K562 (cell line): ENCODE measurements at regions not wholly inside any gene's neighbourhood (a gene's known extent, or its start where the extent isn't known, plus 50 kb on each side); places are given as distances from the start of the nearest gene placed in this dataset.

Experiments
- CHCHD3 ChIP-seq: fragments of 250-450 bp; sonication (Bioruptor Pico); IDR thresholded peaks from 2 replicates; pipeline ENCODE4 v2.1.2; 2022; ENCODE audit warnings: mild to moderate bottlenecking
- HCFC1 ChIP-seq: IDR thresholded peaks from 2 replicates; pipeline ENCODE4 v1.6.1; 2012; ENCODE audit warnings: low read depth, low read length, improper control_type of control experiment
- HDAC2 ChIP-seq: fragments of 450-650 bp; IDR thresholded peaks from 2 replicates; pipeline ENCODE4 v1.6.1; 2016; ENCODE audit warnings: mild to moderate bottlenecking
- JUNB ChIP-seq: fragments of 450-650 bp; formaldehyde crosslinking; conservative IDR thresholded peaks from 2 replicates; pipeline ENCODE4 v1.4.0; 2020; ENCODE audit warnings: mild to moderate bottlenecking
- NFIC ChIP-seq: fragments of 450-650 bp; IDR thresholded peaks from 2 replicates; pipeline ENCODE4 v1.6.1; 2017; ENCODE audit warnings: mild to moderate bottlenecking, inconsistent platforms
- SMARCE1 ChIP-seq: fragments of 450-650 bp; IDR thresholded peaks from 2 replicates; pipeline ENCODE4 v1.7.1; 2016; ENCODE audit warnings: mild to moderate bottlenecking
- TAF1 ChIP-seq: IDR thresholded peaks from 2 replicates; pipeline ENCODE4 v1.6.1; 2011; ENCODE audit warnings: mild to moderate bottlenecking, low read length, moderate library complexity; ENCODE audit not compliant: insufficient read depth, control insufficient read depth, severe bottlenecking; ENCODE audit errors: extremely low read depth
- TCF7 ChIP-seq: sonication (generic); IDR thresholded peaks from 2 replicates; pipeline ENCODE4 v1.6.1; 2016; ENCODE audit warnings: antibody characterized with exemption, borderline replicate concordance
- ZFP30 ChIP-seq: fragments of 250-450 bp; sonication (Bioruptor Pico); IDR thresholded peaks from 2 replicates; pipeline ENCODE4 v1.8.0; 2022; ENCODE audit warnings: moderate library complexity, mild to moderate bottlenecking, inconsistent platforms, borderline replicate concordance
- ZNF274 ChIP-seq: IDR thresholded peaks from 2 replicates; pipeline ENCODE4 v1.6.1; 2011; ENCODE audit warnings: low read depth, mild to moderate bottlenecking, low read length, moderate library complexity, borderline replicate concordance

GRCh38 chr4:140260227-140260626 lies 106.2 kb upstream of the MAML3 start:
- TF ChIP-seq TAF1 (no peak), JUNB (no peak), TCF7 (no peak), SMARCE1 (no peak), CHCHD3 (no peak), ZFP30 (CRISPR knock-in tag) (no peak), ZNF274 (no peak), NFIC (no peak), HCFC1 (no peak), HDAC2 (no peak)
